GM19463 (cell line): ENCODE measurements at regions not wholly inside any gene's neighbourhood (a gene's known extent, or its start where the extent isn't known, plus 50 kb on each side); places are given as distances from the start of the nearest gene placed in this dataset.

Source experiments
- ATAC-seq: cut with Tn5 transposase; IDR thresholded peaks from one replicate; pipeline ENCODE4 v1.9.1; 2021; ENCODE audit warnings: mild to moderate bottlenecking, moderate library complexity; ENCODE audit not compliant: unreplicated experiment

GRCh38 chr11:28383456-28383855 lies 275.3 kb downstream of the METTL15 start:
- no peak for ATAC-seq
